Thyroid gland (tissue), 4 donors: ENCODE measurements at regions not wholly inside any gene's neighbourhood (a gene's known extent, or its start where the extent isn't known, plus 50 kb on each side); places are given as distances from the start of the nearest gene placed in this dataset.

Source experiments
- POLR2A ChIP-seq, 2 donors: fragments of 450-650 bp; IDR thresholded peaks; one replicate each; pipeline ENCODE4 v1.6.1; 2017; ENCODE audit warnings: antibody characterized with exemption in 2 of 2, mild to moderate bottlenecking in 2 of 2, moderate library complexity in 1 of 2
- TF ChIP-seq, protein P1 (sequence below), 6 experiments: fragments of 200-600 bp in 3 of 6; fragments of 450-650 bp in 3 of 6; sonication (generic) in 3 of 6; IDR thresholded peaks; one replicate each; pipeline ENCODE4 v1.5.1; 2016 to 2019; ENCODE audit warnings: antibody characterized with exemption in 6 of 6, mild to moderate bottlenecking in 2 of 6, inconsistent platforms in 1 of 6, moderate library complexity in 1 of 6

DNA sequence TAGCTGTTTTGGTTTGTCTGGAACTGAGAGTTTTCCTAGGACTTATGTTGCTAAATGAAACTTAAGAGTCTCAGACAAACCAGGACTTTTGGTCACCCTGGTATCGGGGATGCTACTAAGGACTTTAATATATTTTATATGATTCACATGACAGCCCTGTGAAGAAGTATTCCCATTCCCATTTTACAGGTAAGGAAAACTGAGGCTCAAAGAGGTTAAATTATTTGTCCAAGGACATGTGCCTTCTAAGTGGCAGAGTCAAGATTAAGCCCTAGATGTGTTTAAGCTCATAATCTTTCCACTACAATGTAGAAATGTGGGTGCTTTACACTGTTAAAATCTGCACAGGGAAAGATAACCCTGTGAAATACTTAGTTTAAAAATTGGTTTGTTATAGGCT is 77.7 kb upstream of the ATP5MC3 start:
- TF ChIP-seq POLR2A (IDR thresholded peaks at IDR 0.05), result no peak
- TF ChIP-seq, protein P1, sequence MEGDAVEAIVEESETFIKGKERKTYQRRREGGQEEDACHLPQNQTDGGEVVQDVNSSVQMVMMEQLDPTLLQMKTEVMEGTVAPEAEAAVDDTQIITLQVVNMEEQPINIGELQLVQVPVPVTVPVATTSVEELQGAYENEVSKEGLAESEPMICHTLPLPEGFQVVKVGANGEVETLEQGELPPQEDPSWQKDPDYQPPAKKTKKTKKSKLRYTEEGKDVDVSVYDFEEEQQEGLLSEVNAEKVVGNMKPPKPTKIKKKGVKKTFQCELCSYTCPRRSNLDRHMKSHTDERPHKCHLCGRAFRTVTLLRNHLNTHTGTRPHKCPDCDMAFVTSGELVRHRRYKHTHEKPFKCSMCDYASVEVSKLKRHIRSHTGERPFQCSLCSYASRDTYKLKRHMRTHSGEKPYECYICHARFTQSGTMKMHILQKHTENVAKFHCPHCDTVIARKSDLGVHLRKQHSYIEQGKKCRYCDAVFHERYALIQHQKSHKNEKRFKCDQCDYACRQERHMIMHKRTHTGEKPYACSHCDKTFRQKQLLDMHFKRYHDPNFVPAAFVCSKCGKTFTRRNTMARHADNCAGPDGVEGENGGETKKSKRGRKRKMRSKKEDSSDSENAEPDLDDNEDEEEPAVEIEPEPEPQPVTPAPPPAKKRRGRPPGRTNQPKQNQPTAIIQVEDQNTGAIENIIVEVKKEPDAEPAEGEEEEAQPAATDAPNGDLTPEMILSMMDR (IDR thresholded peaks at IDR 0.05), result no peak
